ENCODE measurements at regions not wholly inside any gene's neighbourhood (a gene's known extent, or its start where the extent isn't known, plus 50 kb on each side); places are given as distances from the start of the nearest gene placed in this dataset.
A peak's percentile ranks its signal among the peaks of the same experiment; 100 is the strongest.

DNA sequence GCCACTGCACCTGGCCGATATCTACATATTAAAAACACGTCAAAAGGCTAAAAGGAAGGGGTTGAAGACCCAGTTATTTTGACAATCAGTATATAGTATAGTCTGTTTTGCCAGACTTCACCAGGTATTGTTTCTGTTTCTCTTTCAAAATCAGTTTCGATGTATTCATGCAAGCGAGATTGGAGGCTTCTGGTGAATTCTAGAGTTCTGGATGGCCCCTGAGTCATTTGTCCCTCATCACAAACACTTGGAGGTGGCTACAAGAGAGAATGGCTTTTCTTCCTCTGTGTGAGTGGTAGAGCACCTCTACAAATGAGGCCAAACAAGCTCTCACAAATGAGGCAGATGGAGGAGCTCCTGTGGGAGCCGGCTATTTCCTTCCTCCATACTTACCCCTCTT lies 68.6 kb upstream of the ADGRG2 start:
- Histone ChIP-seq H3K27me3 (ENCODE audit: low read depth) (no peaks in the 10 kb centered on the region), H3K4me1 (no peaks in the 10 kb centered on the region), H3K4me3 (no peak overlapping the region), H3K27ac (no peak overlapping the region), H3K36me3 (no peaks in the 10 kb centered on the region), H3K9me3 (no peaks in the 10 kb centered on the region)
- DNase-seq = no peak
- TF ChIP-seq, protein P1, sequence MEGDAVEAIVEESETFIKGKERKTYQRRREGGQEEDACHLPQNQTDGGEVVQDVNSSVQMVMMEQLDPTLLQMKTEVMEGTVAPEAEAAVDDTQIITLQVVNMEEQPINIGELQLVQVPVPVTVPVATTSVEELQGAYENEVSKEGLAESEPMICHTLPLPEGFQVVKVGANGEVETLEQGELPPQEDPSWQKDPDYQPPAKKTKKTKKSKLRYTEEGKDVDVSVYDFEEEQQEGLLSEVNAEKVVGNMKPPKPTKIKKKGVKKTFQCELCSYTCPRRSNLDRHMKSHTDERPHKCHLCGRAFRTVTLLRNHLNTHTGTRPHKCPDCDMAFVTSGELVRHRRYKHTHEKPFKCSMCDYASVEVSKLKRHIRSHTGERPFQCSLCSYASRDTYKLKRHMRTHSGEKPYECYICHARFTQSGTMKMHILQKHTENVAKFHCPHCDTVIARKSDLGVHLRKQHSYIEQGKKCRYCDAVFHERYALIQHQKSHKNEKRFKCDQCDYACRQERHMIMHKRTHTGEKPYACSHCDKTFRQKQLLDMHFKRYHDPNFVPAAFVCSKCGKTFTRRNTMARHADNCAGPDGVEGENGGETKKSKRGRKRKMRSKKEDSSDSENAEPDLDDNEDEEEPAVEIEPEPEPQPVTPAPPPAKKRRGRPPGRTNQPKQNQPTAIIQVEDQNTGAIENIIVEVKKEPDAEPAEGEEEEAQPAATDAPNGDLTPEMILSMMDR (IDR thresholded peaks at IDR 0.05) = no peak
- intact Hi-C loops (cut with DNase I) = no loop called here
- ATAC-seq = no peak

DNA sequence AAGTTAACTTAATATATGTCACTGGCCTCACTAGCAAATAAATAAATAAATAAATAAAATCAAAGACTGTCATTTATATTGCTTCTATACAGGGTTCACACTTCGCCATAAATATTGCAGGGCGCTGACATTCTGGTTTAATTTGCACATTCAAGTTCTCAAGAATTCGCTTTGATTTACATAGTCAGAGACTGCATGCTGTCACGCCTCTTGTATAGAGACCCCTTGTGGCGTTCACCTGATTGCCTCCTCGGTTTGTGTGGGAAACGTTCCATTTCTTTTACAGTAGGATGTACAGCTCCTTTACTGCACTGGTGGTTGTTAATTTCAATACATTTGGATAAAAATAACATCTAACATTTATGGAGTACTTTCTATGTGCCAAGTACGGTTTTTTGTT lies 71.3 kb upstream of the ADGRG2 start:
- ATAC-seq = no peak
- no peaks in the 10 kb centered on the region for H3K4me1 ChIP-seq
- intact Hi-C loops (cut with DNase I) = no loop called here
- H3K27ac ChIP-seq = no peak overlapping the region
- TF ChIP-seq, protein P1 (IDR thresholded peaks at IDR 0.05) = no peak
- H3K9me3 ChIP-seq = no peaks in the 10 kb centered on the region
- H3K4me3 ChIP-seq = no peak overlapping the region
- H3K27me3 ChIP-seq (ENCODE audit: low read depth) = no peaks in the 10 kb centered on the region
- no peak for DNase-seq
- H3K36me3 ChIP-seq = no peaks in the 10 kb centered on the region

DNA sequence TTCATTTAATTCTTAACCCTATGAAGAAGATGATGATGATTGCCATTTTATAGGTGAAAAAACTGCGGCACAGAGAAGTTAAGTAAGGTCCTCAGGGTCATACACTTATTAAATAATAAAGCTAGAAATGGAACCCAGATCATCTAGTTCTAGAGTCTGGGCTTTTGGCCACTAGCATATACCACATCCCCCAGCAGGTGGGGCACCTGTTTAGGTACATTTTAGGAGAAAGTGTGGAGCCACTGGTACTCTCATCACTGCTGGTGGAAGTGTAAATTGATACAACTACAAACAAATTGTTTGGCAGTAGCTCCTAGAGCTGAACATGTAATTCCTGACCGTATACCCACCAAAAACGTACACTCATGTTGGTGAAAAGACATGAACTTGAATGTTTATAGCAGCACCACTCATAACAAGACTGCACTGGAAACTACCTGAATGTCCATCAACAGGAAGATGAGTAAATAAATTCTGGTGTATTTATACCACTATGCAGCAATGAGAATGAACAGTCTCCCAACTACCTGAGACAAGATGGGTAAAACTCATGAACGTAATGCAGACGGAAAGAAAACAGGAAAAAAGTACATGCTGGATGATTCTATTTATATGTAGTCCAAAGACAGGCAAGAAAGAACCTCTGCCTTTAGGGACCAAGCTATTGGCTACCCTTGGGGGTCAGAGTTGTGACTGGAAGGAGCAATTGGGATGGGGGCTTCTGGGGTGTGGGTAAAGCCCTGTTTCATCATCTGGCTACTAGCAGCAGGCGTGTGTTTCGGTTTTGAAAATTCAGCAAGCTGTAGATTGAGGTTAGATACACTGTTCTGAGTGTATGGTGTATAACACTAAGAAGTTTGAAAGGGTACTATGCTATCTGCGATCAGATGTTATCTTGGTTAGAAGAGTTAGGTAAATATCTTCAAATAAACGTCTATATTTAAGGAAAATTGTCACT lies 72.3 kb upstream of the ADGRG2 start:
- no peaks in the 10 kb centered on the region for H3K36me3 ChIP-seq
- intact Hi-C loops (cut with DNase I) = no loop called here
- ATAC-seq (no peak), DNase-seq (no peak)
- TF ChIP-seq, protein P1 (IDR thresholded peaks at IDR 0.05) = no peak
- H3K4me1 ChIP-seq = no peaks in the 10 kb centered on the region
- no peaks in the 10 kb centered on the region for H3K27me3 ChIP-seq (ENCODE audit: low read depth)
- H3K4me3 ChIP-seq = no peak overlapping the region
- no peaks in the 10 kb centered on the region for H3K9me3 ChIP-seq
- no peak overlapping the region for H3K27ac ChIP-seq

DNA sequence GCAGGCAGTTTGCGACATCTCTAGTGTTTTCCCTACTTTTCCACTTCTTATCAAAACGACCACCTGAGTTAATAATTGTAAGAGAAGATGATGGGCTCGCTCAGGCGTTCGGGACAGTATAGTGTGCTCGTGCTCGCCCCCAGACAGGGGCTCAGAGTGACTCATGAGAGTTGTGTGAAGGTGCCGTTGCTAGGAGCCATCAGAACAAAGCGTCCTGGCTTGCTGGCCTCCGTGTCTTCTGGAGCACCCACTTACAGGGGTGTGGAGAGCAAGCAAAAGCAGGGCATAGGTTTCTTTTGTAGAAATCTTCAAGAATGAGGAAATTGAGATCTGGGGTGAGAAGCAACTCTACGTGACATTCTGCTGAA lies 73.0 kb upstream of the ADGRG2 start:
- intact Hi-C loops (cut with DNase I) = no loop called here
- no peak overlapping the region for H3K4me3 ChIP-seq
- no peaks in the 10 kb centered on the region for H3K36me3 ChIP-seq
- DNase-seq (peak; percentile 45), ATAC-seq (peak; percentile 78 to 84)
- no peaks in the 10 kb centered on the region for H3K9me3 ChIP-seq
- H3K27ac ChIP-seq = no peak overlapping the region
- no peaks in the 10 kb centered on the region for H3K27me3 ChIP-seq (ENCODE audit: low read depth)
- TF ChIP-seq, protein P1 (IDR thresholded peaks at IDR 0.05) = no peak
- no peaks in the 10 kb centered on the region for H3K4me1 ChIP-seq

DNA sequence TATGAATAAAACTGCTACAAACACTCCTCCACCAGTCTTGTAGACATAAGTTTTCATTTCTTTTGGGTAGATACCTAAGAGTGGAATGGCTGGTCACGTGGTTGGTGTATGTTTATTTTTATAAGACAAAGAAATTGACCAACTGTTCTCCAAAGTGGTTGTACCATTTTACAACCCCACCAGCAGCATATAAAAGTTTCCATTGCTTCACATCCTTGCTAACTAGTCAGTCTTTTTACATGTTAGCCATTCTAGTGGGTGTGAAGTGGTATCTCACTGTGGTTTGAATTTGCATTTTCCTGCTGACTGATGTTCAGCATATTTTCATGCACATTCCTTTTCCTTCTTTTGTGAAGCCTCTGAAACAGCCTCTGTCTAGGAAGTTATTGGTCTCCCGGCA lies 76.2 kb upstream of the ADGRG2 start:
- Histone ChIP-seq H3K36me3 (no peaks in the 10 kb centered on the region), H3K4me1 (no peaks in the 10 kb centered on the region), H3K9me3 (no peaks in the 10 kb centered on the region), H3K4me3 (no peak overlapping the region), H3K27ac (no peak overlapping the region), H3K27me3 (ENCODE audit: low read depth) (no peaks in the 10 kb centered on the region)
- intact Hi-C loops (cut with DNase I) = no loop called here
- TF ChIP-seq, protein P1 (IDR thresholded peaks at IDR 0.05) = no peak
- DNase-seq = no peak
- no peak for ATAC-seq

Measured in lower lobe of right lung (tissue), 2 donors.